ENCODE measurements at regions not wholly inside any gene's neighbourhood (a gene's known extent, or its start where the extent isn't known, plus 50 kb on each side); places are given as distances from the start of the nearest gene placed in this dataset.
A peak's percentile ranks its signal among the peaks of the same experiment; 100 is the strongest.

GRCh38 chr15:60119101-60119500 is 115.0 kb downstream of the FOXB1 start:
- Histone ChIP-seq H3K36me3 (ENCODE audit: control insufficient read depth, insufficient read depth, low read length) (no peaks in the 10 kb centered on the region), H3K9me3 (ENCODE audit: control insufficient read depth, low read length) (no peaks in the 10 kb centered on the region), H3K9ac (ENCODE audit: extremely low read depth, low read length, poor library complexity, severe bottlenecking) (no peak overlapping the region), H3K4me1 (ENCODE audit: control insufficient read depth, insufficient read depth, low read length) (peaks cover 7% of the 10 kb centered on the region), H3K27ac (ENCODE audit: low read depth, low read length) (no peak overlapping the region), H3K4me3 (ENCODE audit: low read length) (peak overlapping the region; percentile 48), H3K27me3 (ENCODE audit: control insufficient read depth, insufficient read depth, low read length, poor library complexity, severe bottlenecking) (peaks cover 93% of the 10 kb centered on the region)
- WGBS, 2 experiments (ENCODE audit: insufficient coverage in 1 of 2, insufficient read length in 1 of 2), result 7 to 24% methylated on average over 3 of the region's 4 CpGs
- TF ChIP-seq CTCF (conservative IDR thresholded peaks at IDR 0.05), result no peak
- H3K36me3 Mint-ChIP-seq (ENCODE audit: low read depth), result no peaks in the 10 kb centered on the region
- DNase-seq, result no peak
- no peak overlapping the region for H3K4me3 Mint-ChIP-seq
- H3K9me3 Mint-ChIP-seq, result no peaks in the 10 kb centered on the region
- no peak overlapping the region for H3K27ac Mint-ChIP-seq
- H3K27me3 Mint-ChIP-seq (ENCODE audit: insufficient read depth), result peaks cover 96% of the 10 kb centered on the region
- peaks cover 48% of the 10 kb centered on the region for H3K4me1 Mint-ChIP-seq

GRCh38 chr15:60120100-60120499 is 116.0 kb downstream of the FOXB1 start:
- Histone ChIP-seq H3K27ac (ENCODE audit: low read depth, low read length) (no peak overlapping the region), H3K4me3 (ENCODE audit: low read length) (no peak overlapping the region), H3K36me3 (ENCODE audit: control insufficient read depth, insufficient read depth, low read length) (no peaks in the 10 kb centered on the region), H3K4me1 (ENCODE audit: control insufficient read depth, insufficient read depth, low read length) (peaks cover 7% of the 10 kb centered on the region), H3K9ac (ENCODE audit: extremely low read depth, low read length, poor library complexity, severe bottlenecking) (no peak overlapping the region), H3K9me3 (ENCODE audit: control insufficient read depth, low read length) (no peaks in the 10 kb centered on the region), H3K27me3 (ENCODE audit: control insufficient read depth, insufficient read depth, low read length, poor library complexity, severe bottlenecking) (peaks cover 93% of the 10 kb centered on the region)
- no peak for TF ChIP-seq CTCF (conservative IDR thresholded peaks at IDR 0.05)
- DNase-seq, result peak; percentile 90
- no peaks in the 10 kb centered on the region for H3K9me3 Mint-ChIP-seq
- H3K4me1 Mint-ChIP-seq, result peaks cover 48% of the 10 kb centered on the region
- H3K27me3 Mint-ChIP-seq (ENCODE audit: insufficient read depth), result peaks cover 95% of the 10 kb centered on the region
- H3K4me3 Mint-ChIP-seq, result no peak overlapping the region
- no peak overlapping the region for H3K27ac Mint-ChIP-seq
- 0 to 20% methylated on average over 1 to 2 of the region's 2 CpGs for WGBS, 2 experiments (ENCODE audit: insufficient coverage in 1 of 2, insufficient read length in 1 of 2)
- no peaks in the 10 kb centered on the region for H3K36me3 Mint-ChIP-seq (ENCODE audit: low read depth)

GRCh38 chr15:60121845-60122244 is 117.7 kb downstream of the FOXB1 start:
- H3K9me3 ChIP-seq (ENCODE audit: control insufficient read depth, low read length), result no peaks in the 10 kb centered on the region
- no peak overlapping the region for H3K27ac Mint-ChIP-seq
- peaks cover 35% of the 10 kb centered on the region for H3K4me1 Mint-ChIP-seq
- peaks cover 90% of the 10 kb centered on the region for H3K27me3 ChIP-seq (ENCODE audit: control insufficient read depth, insufficient read depth, low read length, poor library complexity, severe bottlenecking)
- H3K27me3 Mint-ChIP-seq (ENCODE audit: insufficient read depth), result peaks cover 94% of the 10 kb centered on the region
- no peak for TF ChIP-seq CTCF (conservative IDR thresholded peaks at IDR 0.05)
- H3K9me3 Mint-ChIP-seq, result no peaks in the 10 kb centered on the region
- H3K27ac ChIP-seq (ENCODE audit: low read depth, low read length), result no peak overlapping the region
- no peaks in the 10 kb centered on the region for H3K36me3 ChIP-seq (ENCODE audit: control insufficient read depth, insufficient read depth, low read length)
- no peak overlapping the region for H3K4me3 ChIP-seq (ENCODE audit: low read length)
- peaks cover 7% of the 10 kb centered on the region for H3K4me1 ChIP-seq (ENCODE audit: control insufficient read depth, insufficient read depth, low read length)
- H3K9ac ChIP-seq (ENCODE audit: extremely low read depth, low read length, poor library complexity, severe bottlenecking), result no peak overlapping the region
- WGBS, 2 experiments (ENCODE audit: insufficient coverage in 1 of 2, insufficient read length in 1 of 2), result 94 to 100% methylated on average over 4 of the region's 4 CpGs
- no peak for DNase-seq
- H3K4me3 Mint-ChIP-seq, result no peak overlapping the region
- no peaks in the 10 kb centered on the region for H3K36me3 Mint-ChIP-seq (ENCODE audit: low read depth)
